K562 (cell line): ENCODE measurements at regions not wholly inside any gene's neighbourhood (a gene's known extent, or its start where the extent isn't known, plus 50 kb on each side); places are given as distances from the start of the nearest gene placed in this dataset.

Source experiments
- ARID4B ChIP-seq: sonication (generic); formaldehyde crosslinking; IDR thresholded peaks from 2 replicates; pipeline ENCODE4 v1.8.0; 2022; ENCODE audit warnings: mild to moderate bottlenecking, missing genetic modification reagents
- ATF6 ChIP-seq: sonication (generic); formaldehyde crosslinking; IDR thresholded peaks from 2 replicates; pipeline ENCODE4 v1.4.0; 2020; ENCODE audit warnings: mild to moderate bottlenecking, missing genetic modification reagents
- BCOR ChIP-seq: fragments of 450-650 bp; IDR thresholded peaks from 2 replicates; pipeline ENCODE4 v1.6.1; 2016
- CHD4 ChIP-seq: fragments of 200-600 bp; sonication (generic); IDR thresholded peaks from 3 replicates; pipeline ENCODE4 v1.6.1; 2012; ENCODE audit warnings: low read depth, mild to moderate bottlenecking, mixed read lengths, low read length, inconsistent platforms; ENCODE audit not compliant: insufficient read depth, insufficient replicate concordance, poor library complexity, severe bottlenecking
- E2F1 ChIP-seq: sonication (generic); formaldehyde crosslinking; IDR thresholded peaks from 2 replicates; pipeline ENCODE4 v1.8.1; 2023; ENCODE audit warnings: mild to moderate bottlenecking, missing genetic modification reagents, moderate library complexity
- MXD1 ChIP-seq: fragments of 250-450 bp; sonication (Bioruptor Pico); IDR thresholded peaks from 2 replicates; pipeline ENCODE4 v1.8.0; 2021; ENCODE audit warnings: borderline replicate concordance, mild to moderate bottlenecking, moderate library complexity; ENCODE audit not compliant: poor library complexity, severe bottlenecking
- NFE2 ChIP-seq: IDR thresholded peaks from 2 replicates; pipeline ENCODE4 v1.6.1; 2014; ENCODE audit warnings: antibody characterized with exemption, low read depth
- NFIX ChIP-seq: fragments of 250-450 bp; sonication (Bioruptor Pico); IDR thresholded peaks from 2 replicates; pipeline ENCODE4 v1.4.0; 2020; ENCODE audit warnings: low read depth, mild to moderate bottlenecking, moderate library complexity
- NFYB ChIP-seq: IDR thresholded peaks from 2 replicates; pipeline ENCODE4 v1.6.1; 2011; ENCODE audit warnings: mild to moderate bottlenecking, moderate library complexity; ENCODE audit not compliant: insufficient read length; ENCODE audit errors: extremely low read depth
- PATZ1 ChIP-seq: fragments of 250-450 bp; sonication (Bioruptor Pico); IDR thresholded peaks from 2 replicates; pipeline ENCODE4 v1.5.0; 2020; ENCODE audit warnings: mild to moderate bottlenecking, borderline replicate concordance
- POLR2B ChIP-seq: fragments of 450-650 bp; IDR thresholded peaks from 2 replicates; pipeline ENCODE4 v1.6.1; 2018; ENCODE audit warnings: low read depth; ENCODE audit not compliant: partially characterized antibody
- RAD21 ChIP-seq, 2 experiments: fragments of 250-450 bp in 1 of 2; fragments of 450-650 bp in 1 of 2; sonication (Bioruptor Pico) in 1 of 2; formaldehyde crosslinking in 1 of 2; IDR thresholded peaks in 1 of 2; conservative IDR thresholded peaks in 1 of 2; 2 replicates each; pipeline versions ENCODE4 v1.4.0 to v1.8.0; 2020 to 2022; ENCODE audit warnings: mild to moderate bottlenecking in 2 of 2, moderate library complexity in 1 of 2
- RAD51 ChIP-seq: fragments of 450-650 bp; IDR thresholded peaks from 2 replicates; pipeline ENCODE4 v1.7.1; 2016; ENCODE audit warnings: low read depth, mild to moderate bottlenecking, borderline replicate concordance
- SMAD4 ChIP-seq: fragments of 250-450 bp; sonication (Bioruptor Pico); conservative IDR thresholded peaks from 2 replicates; pipeline ENCODE4 v1.8.0; 2021; ENCODE audit warnings: inconsistent platforms, mild to moderate bottlenecking, moderate library complexity
- ZNF79 ChIP-seq: fragments of 250-450 bp; sonication (Bioruptor Pico); IDR thresholded peaks from 2 replicates; pipeline ENCODE4 v1.4.0; 2020; ENCODE audit warnings: low read depth, mild to moderate bottlenecking, moderate library complexity

- TF ChIP-seq ARID4B (CRISPR knock-in tag) = no peak
- TF ChIP-seq NFE2 = peak; percentile 99
- TF ChIP-seq CHD4 = no peak
- no peak for TF ChIP-seq NFIX (CRISPR knock-in tag)
- no peak for TF ChIP-seq MXD1 (CRISPR knock-in tag)
- no peak for TF ChIP-seq PATZ1 (CRISPR knock-in tag)
- TF ChIP-seq RAD51 = no peak
- TF ChIP-seq BCOR = peak; percentile 26; the same call in 1 of the 2 replicates
- TF ChIP-seq POLR2B = no peak
- TF ChIP-seq NFYB = no peak
- peak; percentile 61; the same call in 1 of the 2 replicates for TF ChIP-seq SMAD4 (CRISPR knock-in tag)
- TF ChIP-seq E2F1 (CRISPR knock-in tag) = no peak
- TF ChIP-seq RAD21 (CRISPR knock-in tag; conservative IDR thresholded peaks at IDR 0.05 in 1 of 2, IDR thresholded peaks at IDR 0.05 in 1 of 2) = no peak
- TF ChIP-seq ZNF79 = no peak
- TF ChIP-seq ATF6 (CRISPR knock-in tag) = no peak
Observed at GRCh38 chr6:25035512-25036435, 100.0 kb upstream of the RIPOR2 start (continued).
